Mucosa of descending colon (tissue), 3 donors: ENCODE measurements at regions not wholly inside any gene's neighbourhood (a gene's known extent, or its start where the extent isn't known, plus 50 kb on each side); places are given as distances from the start of the nearest gene placed in this dataset.

ENCODE experiments used
- ATAC-seq: fragments of 200-7000 bp; cut with Tn5 transposase; one replicate; pipeline ENCODE4 v1.9.1; 2020; ENCODE audit warnings: mild to moderate bottlenecking, moderate library complexity
- DNase-seq, 3 donors: peaks; one replicate each; pipeline ENCODE4 v3.0.0-alpha.2; 2020
- H3K36me3 ChIP-seq: fragments of 200-600 bp; one replicate; pipeline ENCODE4 v1.8.0; 2021; ENCODE audit warnings: low read depth, mild to moderate bottlenecking
- H3K4me1 ChIP-seq: fragments of 200-600 bp; one replicate; pipeline ENCODE4 v1.8.0; 2021; ENCODE audit warnings: low read depth, mild to moderate bottlenecking
- H3K4me3 ChIP-seq: fragments of 200-600 bp; one replicate; pipeline ENCODE4 v1.8.0; 2021; ENCODE audit warnings: mild to moderate bottlenecking
- H3K9me3 ChIP-seq: fragments of 200-600 bp; one replicate; pipeline ENCODE4 v1.8.0; 2021; ENCODE audit warnings: mild to moderate bottlenecking
- CTCF ChIP-seq: fragments of 200-600 bp; IDR thresholded peaks from one replicate; pipeline ENCODE4 v1.8.0; 2022; ENCODE audit warnings: antibody characterized with exemption, mild to moderate bottlenecking
- intact Hi-C, 2 donors: fragments of 100-400 bp; cut with DNase I in 1 of 2; cut with micrococcal nuclease in 1 of 2; formaldehyde crosslinking; loops; one replicate each; pipeline versions ENCODE4 v1.11.0 to v1.11.1; 2022; cut with DNase I, micrococcal nuclease
- donor health status: DM: no; HTN: no; CAD: no; lungs with moderate emphysema.
- donor health status: DM: no; HTN: no; CAD: no.
- donor health status: DM: no; HTN: yes; CAD: no.

- ATAC-seq (no peak), DNase-seq (no peak)
- Histone ChIP-seq H3K36me3 (no peaks in the 10 kb centered on the region), H3K4me3 (no peak overlapping the region), H3K9me3 (no peaks in the 10 kb centered on the region), H3K4me1 (no peaks in the 10 kb centered on the region)
- intact Hi-C loops: no loop called here
- no peak for TF ChIP-seq CTCF
Observed at GRCh38 chr10:4088354-4089066, 303.5 kb upstream of the KLF6 start.

DNA sequence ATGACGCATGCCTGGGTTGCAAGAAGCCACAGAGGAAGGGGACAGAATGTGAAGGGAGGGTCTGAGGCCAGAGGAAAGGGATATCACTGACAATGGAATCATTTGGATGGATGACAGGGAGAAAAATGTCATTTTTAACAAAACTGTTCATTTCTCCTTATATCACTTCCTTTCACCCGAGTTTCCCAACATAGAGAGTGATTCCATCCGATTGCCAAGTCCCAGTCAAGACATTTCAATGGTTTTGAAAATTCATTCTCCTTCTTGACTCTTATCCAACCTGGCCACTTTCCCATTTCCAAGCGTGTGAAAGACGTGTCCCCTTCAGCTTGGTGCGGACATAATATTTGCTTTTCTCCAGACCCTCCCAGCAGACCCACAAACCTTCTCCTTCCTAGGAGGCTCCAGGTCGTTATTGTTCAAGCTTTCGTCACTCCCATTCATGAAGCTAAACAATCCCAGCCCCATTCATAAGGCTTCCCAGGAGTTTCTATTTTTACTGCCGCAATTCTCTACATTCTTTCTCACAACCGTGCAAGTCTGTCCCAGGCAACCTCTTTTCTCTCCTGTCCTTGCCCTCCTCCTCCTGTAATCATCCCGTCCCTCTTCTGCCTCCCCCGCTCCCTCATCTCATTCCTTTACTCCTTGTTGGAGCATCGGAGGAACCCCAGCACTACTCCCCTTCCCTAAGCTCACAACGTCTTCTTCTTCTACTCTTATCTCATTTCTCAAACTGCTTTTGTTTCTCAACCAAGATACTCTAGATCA, 301.3 kb upstream of the KLF6 start:
- Histone ChIP-seq H3K4me1 (no peaks in the 10 kb centered on the region), H3K9me3 (no peaks in the 10 kb centered on the region), H3K4me3 (no peak overlapping the region), H3K36me3 (no peaks in the 10 kb centered on the region)
- intact Hi-C loops: no loop called here
- no peak for TF ChIP-seq CTCF
- DNase-seq: no peak
- ATAC-seq: no peak

DNA sequence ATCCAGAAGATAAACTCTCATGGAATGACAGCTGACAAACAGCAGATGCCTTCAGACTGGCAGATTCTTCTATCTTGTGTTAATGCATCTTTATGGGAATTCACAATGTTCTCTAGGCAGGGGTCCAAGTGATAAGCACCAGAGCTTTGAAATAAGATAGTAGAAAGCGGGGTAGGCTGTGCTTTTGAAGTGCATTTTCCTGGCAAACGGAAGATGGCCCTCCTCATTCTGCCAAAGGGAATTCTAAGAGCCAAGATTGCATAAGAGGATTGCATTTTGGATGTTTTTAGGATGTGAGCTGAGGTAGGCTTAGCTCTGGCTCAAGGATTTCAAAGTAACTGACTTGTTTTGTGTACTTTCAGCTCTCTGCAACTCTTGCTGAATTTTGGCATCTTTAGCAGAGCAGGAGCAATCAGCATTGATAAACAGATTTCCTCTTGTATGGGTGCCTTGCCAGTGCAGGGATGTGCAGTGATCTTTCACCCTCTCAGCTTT, 298.5 kb upstream of the KLF6 start:
- Histone ChIP-seq H3K9me3 (no peaks in the 10 kb centered on the region), H3K36me3 (no peaks in the 10 kb centered on the region), H3K4me1 (no peaks in the 10 kb centered on the region), H3K4me3 (no peak overlapping the region)
- DNase-seq (no peak), ATAC-seq (no peak)
- intact Hi-C loops: no loop called here
- no peak for TF ChIP-seq CTCF

DNA sequence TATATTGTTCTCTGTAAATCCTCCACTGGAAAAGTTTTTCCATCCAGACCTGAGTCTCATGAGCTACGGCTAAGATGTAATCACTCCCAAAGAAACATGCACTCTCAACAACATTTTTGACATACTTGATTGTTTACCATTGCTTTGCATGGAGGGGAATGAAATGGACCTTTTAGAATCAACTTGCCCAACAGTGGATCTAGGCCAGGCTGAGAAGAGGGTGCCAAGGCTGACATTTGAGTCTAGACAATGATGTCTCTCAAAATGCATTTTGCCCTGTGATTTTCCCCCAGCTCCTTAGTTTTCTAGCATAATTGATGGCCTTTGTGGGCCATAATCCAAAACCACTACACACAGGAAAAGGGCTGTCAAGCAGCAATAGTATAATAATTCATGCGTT, 297.9 kb upstream of the KLF6 start:
- no peak for TF ChIP-seq CTCF
- no peak for ATAC-seq
- intact Hi-C loops: no loop called here
- Histone ChIP-seq H3K4me1 (no peaks in the 10 kb centered on the region), H3K4me3 (no peak overlapping the region), H3K9me3 (no peaks in the 10 kb centered on the region), H3K36me3 (no peaks in the 10 kb centered on the region)
- DNase-seq: no peak

DNA sequence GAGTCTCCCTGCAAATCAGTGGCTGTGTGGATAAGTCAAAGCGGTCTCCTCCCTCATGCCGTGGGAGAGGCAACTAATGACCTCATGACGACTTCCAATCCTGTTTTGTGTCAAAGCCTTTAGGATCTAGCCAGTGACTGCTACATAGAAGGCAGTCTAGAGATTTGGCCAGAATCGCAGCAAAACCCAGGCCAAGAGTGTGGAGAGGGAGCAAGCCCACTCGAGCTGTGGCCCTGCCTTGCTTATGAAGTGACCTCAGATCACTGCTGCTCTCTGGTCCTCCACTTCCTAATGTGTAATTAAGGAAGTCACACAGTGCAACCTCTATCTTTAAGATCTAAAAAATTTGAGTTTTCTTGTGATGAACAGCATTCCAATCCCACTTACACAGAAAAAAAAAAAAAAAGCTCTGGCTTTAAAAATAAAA, 296.7 kb upstream of the KLF6 start:
- no peak for TF ChIP-seq CTCF
- Histone ChIP-seq H3K9me3 (no peaks in the 10 kb centered on the region), H3K4me1 (no peaks in the 10 kb centered on the region), H3K4me3 (no peak overlapping the region), H3K36me3 (no peaks in the 10 kb centered on the region)
- DNase-seq (no peak), ATAC-seq (no peak)
- intact Hi-C loops: no loop called here
